Hypothalamus (tissue), 51 donors: ENCODE measurements at regions not wholly inside any gene's neighbourhood (a gene's known extent, or its start where the extent isn't known, plus 50 kb on each side); places are given as distances from the start of the nearest gene placed in this dataset.
A peak's percentile ranks its signal among the peaks of the same experiment; 100 is the strongest.
"Not testable (repeated sequence)": the region's sequence is repeated elsewhere in the genome, so short reads cannot be mapped to it uniquely, and the experiment has no call there.

Experiments
- DNase-seq, 51 donors: peaks; one replicate each; lab custom pipeline; 2025; lab: John Stamatoyannopoulos, UW

DNA sequence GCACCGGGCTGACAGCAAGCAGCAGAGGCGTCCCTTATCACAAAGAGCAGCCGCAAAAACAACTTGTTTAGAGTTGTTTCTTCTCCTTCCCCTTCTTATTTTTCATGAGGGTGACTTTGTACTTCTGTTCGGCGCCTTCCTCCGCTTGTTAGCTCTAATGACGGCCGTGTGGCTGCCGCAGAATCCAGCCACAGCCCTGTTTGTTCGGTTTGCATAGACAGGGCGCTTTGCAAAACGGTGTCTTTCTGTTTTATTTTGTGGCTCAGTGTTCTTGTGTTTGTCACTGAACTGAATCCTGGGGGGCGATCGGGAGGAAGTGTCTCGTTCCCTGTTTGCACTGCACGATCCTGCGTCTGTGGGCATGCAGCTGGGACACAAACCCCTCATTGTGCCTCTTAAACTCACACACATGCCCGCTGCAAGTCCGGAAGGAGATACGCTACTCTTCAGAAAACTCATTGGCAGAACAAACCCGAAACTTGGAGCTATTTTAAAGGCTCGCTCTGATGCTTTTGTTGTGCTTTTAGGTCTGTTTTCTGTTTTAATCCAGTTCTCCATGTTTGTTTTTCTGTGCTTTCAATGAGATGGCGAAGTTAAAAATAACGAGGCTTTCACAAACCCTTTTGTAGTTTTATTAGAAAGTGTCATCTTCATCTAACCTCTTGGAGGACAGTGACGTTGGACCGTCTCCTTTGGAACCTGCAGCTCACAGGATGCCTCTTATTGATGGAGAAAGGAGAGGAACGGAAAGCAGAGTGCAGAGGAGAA is 213.9 kb downstream of the IRX2 start:
- DNase-seq, result no peak

- DNase-seq, result no peak
Measured at GRCh38 chr5:2536632-2537377, 214.7 kb downstream of the IRX2 start.

DNA sequence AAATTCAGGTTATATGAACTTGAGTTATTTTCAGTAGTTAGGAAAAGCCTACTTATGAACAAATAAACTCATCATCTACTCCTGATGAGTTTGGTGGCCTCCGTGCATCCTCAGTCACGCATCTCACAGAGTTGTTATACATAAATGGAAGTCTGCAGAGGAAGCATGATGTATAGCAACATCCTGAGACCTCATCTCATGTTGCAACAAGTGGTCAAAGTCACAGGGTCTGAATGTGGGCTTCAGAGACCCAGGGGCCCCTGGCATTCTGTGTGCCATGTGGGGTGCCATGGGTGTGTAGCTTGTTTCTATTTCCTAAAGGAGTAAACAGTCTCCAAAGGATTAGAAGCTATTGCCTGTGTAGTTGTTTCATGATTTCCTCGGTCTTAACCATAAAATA is 216.5 kb downstream of the IRX2 start:
- DNase-seq, result no peak

GRCh38 chr5:2534251-2534650 is 217.2 kb downstream of the IRX2 start:
- no peak for DNase-seq

GRCh38 chr5:2533848-2534247 is 217.6 kb downstream of the IRX2 start:
- not testable (repeated sequence) for DNase-seq

GRCh38 chr5:2532809-2533208 is 218.7 kb downstream of the IRX2 start:
- DNase-seq, result no peak

GRCh38 chr5:2531318-2531717 is 220.2 kb downstream of the IRX2 start:
- DNase-seq, result no peak

GRCh38 chr5:2530609-2531008 is 220.9 kb downstream of the IRX2 start:
- no peak for DNase-seq

- no peak for DNase-seq
Measured at GRCh38 chr5:2529371-2530092, 221.9 kb downstream of the IRX2 start.

- DNase-seq, result no peak
Measured at GRCh38 chr5:2525351-2525750, 226.1 kb downstream of the IRX2 start.

DNA sequence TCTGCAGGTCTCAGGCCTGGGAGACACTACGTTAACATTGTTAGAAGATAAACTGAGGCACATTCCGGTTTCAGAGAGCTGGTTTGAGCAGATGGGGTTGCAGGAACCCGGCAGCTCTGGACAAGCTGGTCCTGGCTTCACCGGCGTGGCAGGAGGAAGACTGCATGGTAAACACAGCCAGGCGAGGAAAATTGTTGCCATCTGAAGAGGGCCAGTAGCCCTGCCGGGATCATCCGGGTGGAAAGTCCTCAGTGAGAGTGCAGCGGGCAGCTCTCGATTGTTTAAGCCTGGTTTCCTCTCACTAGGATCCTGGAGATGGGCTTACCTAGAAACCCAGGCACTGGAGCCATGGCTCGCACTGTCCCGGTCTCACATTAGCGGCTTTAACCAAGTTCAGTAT is 226.9 kb downstream of the IRX2 start:
- DNase-seq, result no peak

DNA sequence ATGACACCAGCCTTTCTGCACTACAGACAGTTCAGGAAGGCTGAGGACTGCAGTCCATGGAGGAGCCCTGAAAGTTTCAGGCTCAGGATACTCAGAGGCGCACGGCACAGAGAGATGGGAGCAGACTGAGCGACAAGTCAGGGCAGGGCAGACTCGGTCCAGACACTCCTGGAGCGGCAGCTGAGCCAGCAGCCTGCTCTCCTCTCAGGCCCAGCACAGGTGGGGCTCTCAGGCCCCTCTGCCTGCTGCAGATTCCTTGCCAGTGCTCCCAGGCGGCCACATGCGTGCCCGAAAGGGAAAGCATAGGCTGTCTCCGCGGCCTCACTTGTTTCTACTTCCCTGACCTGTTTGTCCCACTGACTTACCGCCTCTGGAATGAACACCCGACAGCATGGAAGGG is 228.3 kb downstream of the IRX2 start:
- DNase-seq, result no peak

DNA sequence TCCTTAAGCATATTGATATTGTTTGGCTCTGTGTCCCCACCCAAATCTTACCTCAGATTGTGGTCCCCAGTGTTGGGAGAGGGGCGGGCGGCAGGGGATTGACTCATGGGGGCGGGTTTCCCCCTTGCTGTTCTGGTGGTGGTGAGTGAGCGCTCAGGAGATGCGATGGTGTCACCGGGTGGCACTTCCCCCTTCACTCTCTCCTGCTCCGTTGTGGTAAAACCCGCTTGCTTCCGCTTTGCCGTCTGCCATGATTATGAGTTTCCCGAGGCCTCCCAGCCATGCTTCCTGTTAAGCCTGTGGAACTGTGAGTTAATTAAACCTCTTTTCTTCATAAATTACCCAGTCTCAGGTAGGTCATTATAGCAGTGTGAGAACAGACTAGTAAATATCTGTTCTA is 229.1 kb downstream of the IRX2 start:
- no peak for DNase-seq

- no peak for DNase-seq
Measured at GRCh38 chr5:2519153-2519552, 232.3 kb downstream of the IRX2 start.

GRCh38 chr5:2517451-2517850 is 234.0 kb downstream of the IRX2 start:
- DNase-seq, result no peak

DNA sequence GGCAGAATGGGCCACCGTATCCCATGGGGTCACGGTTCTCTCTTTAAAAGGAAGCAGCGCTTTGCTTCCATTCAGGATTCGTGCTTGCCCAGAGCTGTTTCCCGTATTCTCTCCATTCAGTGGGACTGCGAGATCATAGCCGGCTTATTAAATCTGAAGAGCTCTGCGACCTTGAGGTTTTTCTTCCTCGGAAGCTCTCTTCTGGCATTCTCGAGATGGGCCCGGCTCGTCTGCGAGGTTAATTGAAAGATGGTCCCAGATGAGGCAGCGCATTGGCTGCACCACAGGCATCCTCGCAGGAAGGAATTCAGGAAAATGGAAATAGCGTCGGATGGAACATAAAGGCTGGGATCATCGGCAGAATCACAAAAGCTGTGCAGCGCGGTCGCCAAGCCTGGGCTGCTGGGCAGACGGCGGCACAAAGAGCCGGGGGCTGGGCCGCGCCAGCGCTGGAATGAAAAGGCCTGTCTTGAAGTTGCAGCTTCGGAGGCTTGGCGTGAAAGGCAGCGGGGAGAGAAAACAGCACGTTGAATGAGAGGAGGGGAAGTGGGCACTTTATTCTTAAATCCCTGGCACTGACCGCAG is 236.2 kb downstream of the IRX2 start:
- DNase-seq, result peak in 13 of 51 donors; percentile 8 to 51 (median 22)

DNA sequence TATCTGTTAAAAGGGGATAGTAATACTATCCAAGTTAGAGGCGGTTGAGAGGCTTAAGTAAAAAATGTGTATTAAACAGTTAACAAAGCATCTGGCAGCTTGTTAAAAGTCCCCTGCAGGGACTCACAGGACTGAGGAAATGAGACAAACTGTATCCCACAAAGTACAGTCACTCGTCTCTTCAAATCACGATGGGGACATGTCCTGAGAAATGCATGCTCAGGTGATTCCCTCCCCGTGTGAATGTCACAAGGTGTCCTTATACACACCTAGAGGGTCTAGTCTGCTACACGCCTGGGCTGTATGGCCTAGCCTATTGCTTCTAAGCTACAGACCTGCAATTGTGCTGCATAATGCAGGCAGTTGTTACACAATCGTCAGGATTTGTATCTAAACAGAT is 237.0 kb downstream of the IRX2 start:
- no peak for DNase-seq

- DNase-seq, result no peak
Measured at GRCh38 chr5:2511706-2512105, 239.8 kb downstream of the IRX2 start.

DNA sequence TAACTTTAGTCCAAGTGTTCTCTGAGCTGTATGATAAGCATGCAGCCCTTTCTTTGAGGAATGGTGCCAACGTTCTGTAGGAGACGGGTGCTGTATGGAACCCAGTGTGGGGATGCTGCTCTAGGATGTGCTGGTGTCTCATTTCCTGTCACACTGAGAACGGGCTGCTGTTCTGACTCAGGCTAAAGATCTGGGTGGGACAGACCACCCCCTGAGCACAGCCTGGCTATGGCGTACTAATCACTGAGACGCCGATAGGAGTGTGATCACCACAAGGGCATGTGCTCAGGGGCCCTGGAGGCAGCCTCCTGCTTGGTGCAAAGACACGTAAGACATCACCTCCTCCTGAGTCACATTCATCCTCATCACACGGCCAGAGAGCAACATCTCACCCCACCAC is 240.4 kb downstream of the IRX2 start:
- DNase-seq, result no peak

- no peak for DNase-seq
Measured at GRCh38 chr5:2509527-2509926, 241.9 kb downstream of the IRX2 start.

- DNase-seq, result no peak
Measured at GRCh38 chr5:2508514-2508913, 243.0 kb downstream of the IRX2 start.
